GM23248 (cell line): ENCODE measurements at regions not wholly inside any gene's neighbourhood (a gene's known extent, or its start where the extent isn't known, plus 50 kb on each side); places are given as distances from the start of the nearest gene placed in this dataset.

Experiments used
- EZH2 ChIP-seq: fragments of 200-600 bp; sonication (generic); IDR thresholded peaks from 2 replicates; pipeline ENCODE4 v1.6.1; 2018; ENCODE audit warnings: antibody characterized with exemption, mild to moderate bottlenecking; ENCODE audit not compliant: insufficient read depth, poor library complexity, severe bottlenecking
- EZH2phosphoT487 ChIP-seq: fragments of 200-600 bp; sonication (generic); IDR thresholded peaks from 2 replicates; pipeline ENCODE4 v1.6.1; 2018; ENCODE audit warnings: antibody characterized with exemption, moderate library complexity, mild to moderate bottlenecking, low read depth; ENCODE audit not compliant: insufficient read depth

DNA sequence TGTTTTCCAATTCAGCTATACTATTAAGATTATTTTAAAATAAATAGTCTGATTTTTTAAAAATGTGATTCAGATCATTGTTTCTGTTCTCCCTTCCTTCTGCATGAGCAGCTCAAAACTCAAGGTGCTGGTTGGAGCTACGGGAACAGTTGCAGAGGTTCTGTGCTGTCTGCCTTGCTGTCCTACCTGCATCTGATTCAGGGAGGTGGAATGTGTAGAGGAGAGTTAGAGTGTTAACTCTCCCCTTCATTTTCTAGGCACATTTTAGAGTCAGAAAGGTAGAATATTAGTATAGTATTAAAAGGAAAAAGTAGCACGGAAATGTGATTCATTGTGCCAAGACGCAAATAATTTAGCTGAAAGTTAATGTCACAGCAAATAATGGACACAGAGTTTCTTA is 188.1 kb upstream of the SLC35B3 start:
- TF ChIP-seq EZH2: no peak
- TF ChIP-seq EZH2phosphoT487: no peak
